GM12878 (cell line): ENCODE measurements at regions not wholly inside any gene's neighbourhood (a gene's known extent, or its start where the extent isn't known, plus 50 kb on each side); places are given as distances from the start of the nearest gene placed in this dataset.

Experiments used
- ATAC-seq: fragments of 200-7000 bp; cut with Tn5 transposase; 3 replicates; pipeline ENCODE4 v1.9.1; 2020; ENCODE audit warnings: mild to moderate bottlenecking, moderate library complexity
- BruUV-seq: library from RNA; stranded (reverse); fragments of 400-500 nt; replicated peaks from 2 replicates; lab custom pipeline; 2021; lab: Mats Ljungman, UMichigan
- CTCF ChIA-PET: fragments of 300-600 bp; sonication (Branson Sonifier 250); formaldehyde crosslinking; extraction: SDS; loops from one replicate; lab custom pipeline; 2021; ENCODE audit warnings: inconsistent platforms; lab: Yijun Ruan, JAX
- POLR2A ChIA-PET: fragments of 350-600 bp; formaldehyde crosslinking; extraction: SDS; loops from one replicate; lab custom pipeline; 2021; ENCODE audit warnings: inconsistent platforms; lab: Charles Lee
- RAD21 ChIA-PET: fragments of 300-600 bp; sonication (Branson Sonifier 250); formaldehyde crosslinking; loops from one replicate; lab custom pipeline; 2023; ENCODE audit warnings: antibody characterized with exemption; ENCODE audit not compliant: unreplicated experiment; lab: Charles Lee
- SMC1A ChIA-PET: fragments of 300-600 bp; sonication (Branson Sonifier 250); formaldehyde crosslinking; loops from one replicate; lab custom pipeline; 2023; ENCODE audit not compliant: unreplicated experiment, uncharacterized antibody; lab: Charles Lee
- DNase-seq: peaks from one replicate; pipeline ENCODE4 v3.0.0-alpha.2; 2011; ENCODE audit warnings: low read depth, low spot score
- FAIRE-seq: peaks from 3 replicates; lab custom pipeline; 2011; peaks lifted over from hg19 to GRCh38; lab: Jason Lieb, UNC
- H2AFZ ChIP-seq: 2 replicates; pipeline ENCODE4 v1.6.0; 2011; ENCODE audit warnings: low read depth, low read length, control low read depth; ENCODE audit not compliant: control insufficient read depth
- H3K27ac ChIP-seq: 2 replicates; pipeline ENCODE4 v1.5.1; 2011; ENCODE audit warnings: control low read depth; ENCODE audit not compliant: control insufficient read depth, insufficient read depth
- H3K27me3 ChIP-seq, 2 experiments: replicated peaks in 1 of 2; 2 replicates each; pipeline versions ENCODE4 v1.6.0 to v1.6.1; 2011; ENCODE audit warnings: low read length in 1 of 2; ENCODE audit not compliant: control insufficient read depth in 2 of 2, insufficient read depth in 2 of 2
- H3K36me3 ChIP-seq, 2 experiments: 2 replicates each; pipeline ENCODE4 v1.5.1; 2011; ENCODE audit warnings: low read length in 1 of 2; ENCODE audit not compliant: control insufficient read depth in 2 of 2, insufficient read depth in 2 of 2
- H3K4me1 ChIP-seq: 2 replicates; pipeline ENCODE4 v1.6.1; 2011; ENCODE audit warnings: mild to moderate bottlenecking, low read length, moderate library complexity, mixed read lengths; ENCODE audit not compliant: control insufficient read depth, insufficient read depth
- H3K4me2 ChIP-seq: 2 replicates; pipeline ENCODE4 v1.6.0; 2011; ENCODE audit warnings: control low read depth; ENCODE audit not compliant: control insufficient read depth, insufficient read depth
- H3K4me3 ChIP-seq: fragments of 200-600 bp; sonication (generic); 2 replicates; pipeline ENCODE4 v1.5.1; 2016
- H3K79me2 ChIP-seq: 2 replicates; pipeline ENCODE4 v1.6.0; 2011; ENCODE audit warnings: low read length; ENCODE audit not compliant: control insufficient read depth, insufficient read depth
- H3K9ac ChIP-seq: 2 replicates; pipeline ENCODE4 v1.8.0; 2011; ENCODE audit warnings: low read length, control low read depth, mixed read lengths; ENCODE audit not compliant: control insufficient read depth, insufficient read depth
- H3K9me3 ChIP-seq: replicated peaks from 3 replicates; pipeline ENCODE4 v1.5.1; 2011; ENCODE audit warnings: mild to moderate bottlenecking, low read length; ENCODE audit not compliant: control insufficient read depth, insufficient read depth
- H4K20me1 ChIP-seq: 2 replicates; pipeline ENCODE4 v1.6.0; 2011; ENCODE audit not compliant: control insufficient read depth, insufficient read depth
- BMI1 ChIP-seq: fragments of 450-650 bp; IDR thresholded peaks from 2 replicates; pipeline ENCODE4 v1.6.1; 2016; ENCODE audit warnings: mild to moderate bottlenecking, moderate library complexity, borderline replicate concordance
- FOS ChIP-seq: IDR thresholded peaks from 3 replicates; pipeline ENCODE4 v1.6.1; 2011; ENCODE audit warnings: borderline replicate concordance; ENCODE audit not compliant: insufficient read length; ENCODE audit errors: extremely low read depth
- IKZF1 ChIP-seq: fragments of 450-650 bp; conservative IDR thresholded peaks from 2 replicates; pipeline ENCODE4 v1.6.1; 2017; ENCODE audit warnings: antibody characterized with exemption, mild to moderate bottlenecking
- KDM1A ChIP-seq: fragments of 200-600 bp; sonication (generic); IDR thresholded peaks from 2 replicates; pipeline ENCODE4 v1.6.1; 2016; ENCODE audit warnings: borderline replicate concordance
- KLF5 ChIP-seq: fragments of 450-650 bp; IDR thresholded peaks from 2 replicates; pipeline ENCODE4 v1.6.1; 2014; ENCODE audit warnings: mild to moderate bottlenecking; ENCODE audit not compliant: partially characterized antibody
- POLR2AphosphoS2 ChIP-seq: IDR thresholded peaks from 2 replicates; pipeline ENCODE4 v1.6.1; 2011; ENCODE audit warnings: low read depth, mild to moderate bottlenecking, low read length, improper control_type of control experiment, moderate library complexity
- POLR2AphosphoS5 ChIP-seq: IDR thresholded peaks from 2 replicates; pipeline ENCODE4 v1.6.1; 2011; ENCODE audit warnings: mild to moderate bottlenecking, low read length, inconsistent platforms
- USF1 ChIP-seq: IDR thresholded peaks from 2 replicates; pipeline ENCODE4 v1.6.1; 2011; ENCODE audit warnings: borderline replicate concordance, low read depth, mild to moderate bottlenecking, moderate library complexity, mixed read lengths, low read length; ENCODE audit not compliant: insufficient read depth; ENCODE audit errors: extremely low read length
- WRNIP1 ChIP-seq: IDR thresholded peaks from 2 replicates; pipeline ENCODE4 v1.6.1; 2011; ENCODE audit warnings: low read depth, low read length, improper control_type of control experiment, borderline replicate concordance
- ZSCAN29 ChIP-seq: fragments of 450-650 bp; IDR thresholded peaks from 2 replicates; pipeline ENCODE4 v1.6.1; 2017; ENCODE audit warnings: mild to moderate bottlenecking, moderate library complexity
- WGBS: methylation state at CpG from one replicate; pipeline ENCODE4 v1.1.6; 2016; ENCODE audit warnings: low lambda C conversion rate; ENCODE audit not compliant: insufficient replicate concordance, insufficient coverage; ENCODE audit errors: missing lambda C conversion rate; 5-methylcytosine and 5-hydroxymethylcytosine counted together
- in situ Hi-C: fragments of 300-500 bp; cut with MboI; formaldehyde crosslinking; loops from 9 replicates; pipeline ENCODE4 v1.14.3; 2018; ENCODE audit warnings: mixed read lengths
- intact Hi-C: fragments of 100-400 bp; cut with micrococcal nuclease; formaldehyde crosslinking; loops from one replicate; pipeline ENCODE4 v1.14.2; 2022; ENCODE audit not compliant: unreplicated experiment
- TF ChIP-seq, protein P1 (sequence below): IDR thresholded peaks from 2 replicates; pipeline ENCODE4 v1.6.1; 2011; ENCODE audit warnings: borderline replicate concordance, low read depth, mild to moderate bottlenecking, moderate library complexity, low read length; ENCODE audit not compliant: insufficient read depth, poor library complexity, severe bottlenecking

DNA sequence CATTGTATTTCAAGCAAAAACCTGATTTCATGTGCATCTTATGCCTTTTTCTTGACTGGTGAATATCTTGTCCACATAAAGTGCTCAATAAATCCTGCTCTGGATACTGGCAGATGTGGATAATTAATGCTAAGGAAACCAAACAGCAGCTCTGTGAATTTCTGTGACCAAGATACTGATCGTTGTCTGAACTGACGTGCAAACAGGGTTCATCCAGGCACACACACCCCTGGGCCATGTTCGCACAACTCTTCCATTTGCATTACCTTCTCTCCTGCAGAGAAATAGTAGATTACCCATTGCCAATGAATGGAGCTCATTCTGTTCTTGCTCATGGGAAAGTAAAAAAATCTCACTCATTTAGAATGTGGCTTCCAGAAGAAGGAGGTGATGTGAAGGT is 316.2 kb upstream of the TRIB2 start:
- Histone ChIP-seq H4K20me1 (no peaks in the 10 kb centered on the region), H3K79me2 (no peaks in the 10 kb centered on the region), H3K9me3 (peaks cover 16% of the 10 kb centered on the region; the same call in 2 of the 3 replicates), H3K4me3 (no peak overlapping the region), H3K27ac (no peak overlapping the region), H3K4me1 (no peaks in the 10 kb centered on the region), H3K36me3 (no peaks in the 10 kb centered on the region), H3K4me2 (no peak overlapping the region), H2AFZ (no peak overlapping the region), H3K9ac (no peak overlapping the region), H3K27me3 (no peaks in the 10 kb centered on the region)
- ChIA-PET RAD21 (no interaction called here), CTCF (no interaction called here), POLR2A (no interaction called here), SMC1A (interaction anchor here (0.6 kb wide), 1 partner anchor 9 kb away, joined by 3 read pairs; no protein-coding TSS in a partner anchor)
- TF ChIP-seq, protein P1, sequence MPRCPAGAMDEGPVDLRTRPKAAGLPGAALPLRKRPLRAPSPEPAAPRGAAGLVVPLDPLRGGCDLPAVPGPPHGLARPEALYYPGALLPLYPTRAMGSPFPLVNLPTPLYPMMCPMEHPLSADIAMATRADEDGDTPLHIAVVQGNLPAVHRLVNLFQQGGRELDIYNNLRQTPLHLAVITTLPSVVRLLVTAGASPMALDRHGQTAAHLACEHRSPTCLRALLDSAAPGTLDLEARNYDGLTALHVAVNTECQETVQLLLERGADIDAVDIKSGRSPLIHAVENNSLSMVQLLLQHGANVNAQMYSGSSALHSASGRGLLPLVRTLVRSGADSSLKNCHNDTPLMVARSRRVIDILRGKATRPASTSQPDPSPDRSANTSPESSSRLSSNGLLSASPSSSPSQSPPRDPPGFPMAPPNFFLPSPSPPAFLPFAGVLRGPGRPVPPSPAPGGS = peak; percentile 35
- no peak for TF ChIP-seq USF1
- 58% methylated on average over 3 of the region's 3 CpGs for WGBS
- FAIRE-seq (no peak), DNase-seq (no peak), ATAC-seq (no peak)
- BruUV-seq = no TSS peak
- in situ Hi-C loops = no loop called here
- intact Hi-C loops = no loop called here

GRCh38 chr2:12402440-12403139 is 314.1 kb upstream of the TRIB2 start:
- no peak overlapping the region for H3K4me2 ChIP-seq
- intact Hi-C loops (no loop called here), in situ Hi-C loops (no loop called here)
- ChIA-PET CTCF (interaction anchor here (1.0 kb wide), 2 partner anchors 9 to 27 kb away, joined by 3 read pairs; no protein-coding TSS in a partner anchor), RAD21 (no interaction called here), SMC1A (interaction anchor here (0.6 kb wide), 1 partner anchor 214 kb away, joined by 3 read pairs; no protein-coding TSS in a partner anchor), POLR2A (no interaction called here)
- 83% methylated on average over 5 of the region's 5 CpGs for WGBS
- no peak for FAIRE-seq
- H3K9ac ChIP-seq = no peak overlapping the region
- H3K27ac ChIP-seq = no peak overlapping the region
- H3K4me1 ChIP-seq = no peaks in the 10 kb centered on the region
- ATAC-seq = no peak
- no peak overlapping the region for H3K4me3 ChIP-seq
- H3K9me3 ChIP-seq = peaks cover 16% of the 10 kb centered on the region; the same call in 2 of the 3 replicates
- no peaks in the 10 kb centered on the region for H4K20me1 ChIP-seq
- TF ChIP-seq KLF5 (no peak), FOS (no peak), IKZF1 (no peak), ZSCAN29 (no peak), POLR2AphosphoS5 (no peak), POLR2AphosphoS2 (no peak), KDM1A (no peak), WRNIP1 (no peak), BMI1 (no peak)
- no peak overlapping the region for H2AFZ ChIP-seq
- BruUV-seq = no TSS peak
- no peaks in the 10 kb centered on the region for H3K27me3 ChIP-seq
- H3K36me3 ChIP-seq = no peaks in the 10 kb centered on the region
- H3K79me2 ChIP-seq = no peaks in the 10 kb centered on the region
- no peak for DNase-seq
